PC-3 (cell line): ENCODE measurements at regions not wholly inside any gene's neighbourhood (a gene's known extent, or its start where the extent isn't known, plus 50 kb on each side); places are given as distances from the start of the nearest gene placed in this dataset.
"Not testable (repeated sequence)": the region's sequence is repeated elsewhere in the genome, so short reads cannot be mapped to it uniquely, and the experiment has no call there.

ENCODE experiments used
- CTCF ChIP-seq: fragments of 300-600 bp; sonication (generic); conservative IDR thresholded peaks from 2 replicates; pipeline ENCODE4 v1.5.1; 2017; ENCODE audit warnings: antibody characterized with exemption, low read depth, mild to moderate bottlenecking, low read length
- EZH2 ChIP-seq: fragments of 300-600 bp; sonication (generic); IDR thresholded peaks from one replicate; pipeline ENCODE4 v1.6.1; 2017; ENCODE audit warnings: antibody characterized with exemption, mild to moderate bottlenecking, low read length; ENCODE audit not compliant: unreplicated experiment
- EZH2phosphoT487 ChIP-seq: fragments of 300-600 bp; sonication (generic); IDR thresholded peaks from 2 replicates; pipeline ENCODE4 v1.6.1; 2018; ENCODE audit warnings: mild to moderate bottlenecking, antibody characterized with exemption, low read length, borderline replicate concordance

- TF ChIP-seq CTCF, EZH2phosphoT487, EZH2: not testable (repeated sequence)
Measured at GRCh38 chr14:85352588-85352987, 177.4 kb upstream of the FLRT2 start.
